ENCODE measurements at regions not wholly inside any gene's neighbourhood (a gene's known extent, or its start where the extent isn't known, plus 50 kb on each side); places are given as distances from the start of the nearest gene placed in this dataset.
A peak's percentile ranks its signal among the peaks of the same experiment; 100 is the strongest.
"Not testable (repeated sequence)": the region's sequence is repeated elsewhere in the genome, so short reads cannot be mapped to it uniquely, and the experiment has no call there.

GRCh38 chr13:18895411-18895810 is 286.2 kb downstream of the TUBA3C start:
- 80 to 86% (median 86%) methylated on average over 9 to 13 of the region's 13 CpGs for WGBS, 3 donors
- H3K9me3 ChIP-seq (ENCODE audit: control insufficient read depth in 2 of 2, insufficient read depth in 1 of 2, low read depth in 1 of 2, low read length in 1 of 2): peaks cover 0 to 26% of the 10 kb centered on the region in 2 donors
- FAIRE-seq: not testable (repeated sequence)

GRCh38 chr13:18891242-18891641 is 290.4 kb downstream of the TUBA3C start:
- not testable (repeated sequence) for H3K4me3 ChIP-seq (ENCODE audit: low read depth in 1 of 3, low read length in 3 of 3); H3K36me3 ChIP-seq (ENCODE audit: control insufficient read depth in 3 of 3, insufficient read depth in 2 of 3, low read depth in 1 of 3, low read length in 3 of 3); FAIRE-seq; H3K27me3 ChIP-seq (ENCODE audit: control insufficient read depth in 3 of 3, insufficient read depth in 3 of 3, low read length in 3 of 3); H3K27ac ChIP-seq (ENCODE audit: low read depth in 1 of 3, low read length in 2 of 3); H3K4me1 ChIP-seq (ENCODE audit: control insufficient read depth in 3 of 3, insufficient read depth in 2 of 3, low read depth in 1 of 3, low read length in 2 of 3); DNase-seq
- 10 to 29% (median 22%) methylated on average over 1 of the region's 1 CpG for WGBS, 3 donors
- peaks cover 0 to 25% of the 10 kb centered on the region in 2 donors for H3K9me3 ChIP-seq (ENCODE audit: control insufficient read depth in 2 of 2, insufficient read depth in 1 of 2, low read depth in 1 of 2, low read length in 1 of 2)

More at GRCh38 chr13:18895411-18895810, 286.2 kb downstream of the TUBA3C start:
- not testable (repeated sequence) for H3K27me3 ChIP-seq (ENCODE audit: control insufficient read depth in 3 of 3, insufficient read depth in 3 of 3, low read length in 3 of 3); H3K4me1 ChIP-seq (ENCODE audit: control insufficient read depth in 3 of 3, insufficient read depth in 2 of 3, low read depth in 1 of 3, low read length in 2 of 3); DNase-seq; H3K36me3 ChIP-seq (ENCODE audit: control insufficient read depth in 3 of 3, insufficient read depth in 2 of 3, low read depth in 1 of 3, low read length in 3 of 3); H3K4me3 ChIP-seq (ENCODE audit: low read depth in 1 of 3, low read length in 3 of 3); H3K27ac ChIP-seq (ENCODE audit: low read depth in 1 of 3, low read length in 2 of 3)

DNA sequence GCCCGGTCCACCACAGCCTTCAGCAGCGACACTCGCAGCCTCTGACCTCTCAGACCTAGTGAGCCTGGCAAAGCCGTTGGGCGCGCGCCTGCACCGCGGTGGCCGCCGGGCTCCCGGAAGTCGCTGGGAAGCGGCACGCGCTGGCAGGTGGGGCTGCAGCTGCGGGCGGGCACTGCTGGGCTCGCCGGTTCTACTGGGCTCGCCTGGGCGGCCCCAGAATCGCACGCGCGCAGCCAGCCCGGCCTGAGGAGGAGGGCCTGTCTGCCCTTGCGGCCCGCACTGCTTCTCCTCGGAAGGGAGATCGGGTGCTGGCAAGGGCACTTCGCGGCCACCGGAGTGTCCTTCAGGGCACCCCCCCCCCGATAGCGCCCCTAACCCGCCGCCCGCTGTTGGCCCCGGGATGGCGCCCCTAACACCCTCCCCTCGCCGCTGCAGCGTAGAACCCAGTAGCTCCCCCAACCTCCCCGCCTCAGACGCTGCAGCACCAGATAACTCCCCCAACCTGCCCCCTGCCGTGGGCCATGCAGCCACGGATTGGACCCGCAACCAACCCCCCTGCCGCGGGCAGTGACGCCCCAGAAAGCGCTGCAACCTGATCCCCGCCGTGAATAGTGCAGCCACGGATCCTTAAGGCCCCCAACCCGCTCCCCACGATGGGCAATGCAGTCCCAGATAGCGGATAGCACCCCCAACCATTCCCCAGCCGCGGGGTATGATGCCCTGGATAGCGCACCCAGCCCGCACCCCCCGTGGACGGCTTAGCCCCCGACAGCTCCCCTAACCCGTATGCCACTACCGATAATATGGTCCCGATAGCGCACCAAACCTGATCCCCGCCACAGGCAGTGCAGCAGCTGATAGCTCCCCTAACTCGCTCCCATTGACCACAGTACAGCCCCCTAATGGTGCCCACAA is 306.5 kb downstream of the TUBA3C start:
- H3K36me3 ChIP-seq (ENCODE audit: control insufficient read depth in 3 of 3, insufficient read depth in 2 of 3, low read depth in 1 of 3, low read length in 3 of 3); H3K27ac ChIP-seq (ENCODE audit: low read depth in 1 of 3, low read length in 2 of 3); H3K4me1 ChIP-seq (ENCODE audit: control insufficient read depth in 3 of 3, insufficient read depth in 2 of 3, low read depth in 1 of 3, low read length in 2 of 3); H3K9me3 ChIP-seq (ENCODE audit: control insufficient read depth in 2 of 2, insufficient read depth in 1 of 2, low read depth in 1 of 2, low read length in 1 of 2); H3K27me3 ChIP-seq (ENCODE audit: control insufficient read depth in 3 of 3, insufficient read depth in 3 of 3, low read length in 3 of 3); FAIRE-seq; DNase-seq: not testable (repeated sequence)
- 47 to 70% (median 53%) methylated on average over 47 to 72 of the region's 72 CpGs for WGBS, 3 donors
- H3K4me3 ChIP-seq (ENCODE audit: low read depth in 1 of 3, low read length in 3 of 3): peak overlapping the region in 1 of 3 donors; percentile 11

DNA sequence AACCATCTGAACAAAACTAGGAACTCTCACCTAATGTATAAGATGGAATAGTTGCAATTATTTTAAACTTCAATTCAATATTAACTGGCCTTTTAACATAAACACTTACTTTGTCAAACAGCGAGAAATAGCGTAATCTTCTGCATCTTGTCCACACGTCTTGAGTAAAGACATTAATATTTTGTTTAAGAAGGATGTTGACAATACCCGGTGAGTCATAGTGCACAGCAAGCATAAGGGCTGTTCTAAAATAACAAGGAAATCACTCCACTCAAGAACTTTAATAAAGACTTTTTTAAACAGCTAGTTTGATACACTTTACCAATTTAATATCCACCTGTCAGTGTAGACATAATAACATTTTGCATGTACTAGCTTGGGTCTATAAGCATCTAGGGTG is 311.1 kb downstream of the TUBA3C start:
- H3K27ac ChIP-seq (ENCODE audit: low read depth in 1 of 3, low read length in 2 of 3); H3K4me3 ChIP-seq (ENCODE audit: low read depth in 1 of 3, low read length in 3 of 3); H3K9me3 ChIP-seq (ENCODE audit: control insufficient read depth in 2 of 2, insufficient read depth in 1 of 2, low read depth in 1 of 2, low read length in 1 of 2); H3K4me1 ChIP-seq (ENCODE audit: control insufficient read depth in 3 of 3, insufficient read depth in 2 of 3, low read depth in 1 of 3, low read length in 2 of 3); DNase-seq; FAIRE-seq; H3K36me3 ChIP-seq (ENCODE audit: control insufficient read depth in 3 of 3, insufficient read depth in 2 of 3, low read depth in 1 of 3, low read length in 3 of 3); H3K27me3 ChIP-seq (ENCODE audit: control insufficient read depth in 3 of 3, insufficient read depth in 3 of 3, low read length in 3 of 3): not testable (repeated sequence)
- 71 to 87% (median 84%) methylated on average over 4 of the region's 4 CpGs for WGBS, 3 donors

GRCh38 chr13:18869365-18869764 is 312.3 kb downstream of the TUBA3C start:
- WGBS, 3 donors: 74 to 85% (median 83%) methylated on average over 2 of the region's 2 CpGs
- DNase-seq; H3K4me1 ChIP-seq (ENCODE audit: control insufficient read depth in 3 of 3, insufficient read depth in 2 of 3, low read depth in 1 of 3, low read length in 2 of 3); H3K4me3 ChIP-seq (ENCODE audit: low read depth in 1 of 3, low read length in 3 of 3); H3K27me3 ChIP-seq (ENCODE audit: control insufficient read depth in 3 of 3, insufficient read depth in 3 of 3, low read length in 3 of 3); H3K36me3 ChIP-seq (ENCODE audit: control insufficient read depth in 3 of 3, insufficient read depth in 2 of 3, low read depth in 1 of 3, low read length in 3 of 3); FAIRE-seq; H3K9me3 ChIP-seq (ENCODE audit: control insufficient read depth in 2 of 2, insufficient read depth in 1 of 2, low read depth in 1 of 2, low read length in 1 of 2); H3K27ac ChIP-seq (ENCODE audit: low read depth in 1 of 3, low read length in 2 of 3): not testable (repeated sequence)

DNA sequence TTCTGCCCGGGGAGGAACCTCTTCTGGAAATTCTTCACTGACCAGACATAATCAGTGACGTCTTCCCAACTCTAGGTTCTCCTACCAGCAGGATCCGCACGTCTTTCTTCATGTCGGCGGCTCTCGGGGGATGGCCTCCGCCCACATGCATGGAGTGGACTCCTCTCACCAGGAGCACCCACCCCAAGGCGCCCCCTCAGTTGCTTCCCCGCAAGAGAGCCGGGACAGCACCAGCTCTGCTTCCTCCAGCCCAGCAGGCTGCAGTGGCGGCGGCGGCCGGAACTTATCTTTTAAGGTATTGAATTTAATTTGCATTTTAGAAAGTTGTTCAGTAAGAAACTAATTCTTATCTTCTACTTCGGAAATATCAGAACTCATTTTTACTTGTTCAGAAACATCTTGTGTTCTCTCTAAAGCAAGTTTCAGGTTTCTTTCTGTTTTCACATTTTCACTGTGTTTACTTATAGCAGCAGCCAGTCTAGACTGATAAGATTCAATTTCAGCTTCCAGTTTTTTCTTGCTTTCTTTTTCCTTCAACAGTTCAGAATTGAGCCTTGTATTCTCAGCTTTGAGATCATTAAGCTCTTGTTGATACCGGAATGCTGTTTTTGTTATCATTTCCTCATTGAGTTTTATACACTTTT is 343.5 kb downstream of the TUBA3C start:
- not testable (repeated sequence) for H3K36me3 ChIP-seq (ENCODE audit: control insufficient read depth in 3 of 3, insufficient read depth in 2 of 3, low read depth in 1 of 3, low read length in 3 of 3); H3K27me3 ChIP-seq (ENCODE audit: control insufficient read depth in 3 of 3, insufficient read depth in 3 of 3, low read length in 3 of 3); H3K4me3 ChIP-seq (ENCODE audit: low read depth in 1 of 3, low read length in 3 of 3); DNase-seq; H3K27ac ChIP-seq (ENCODE audit: low read depth in 1 of 3, low read length in 2 of 3); H3K4me1 ChIP-seq (ENCODE audit: control insufficient read depth in 3 of 3, insufficient read depth in 2 of 3, low read depth in 1 of 3, low read length in 2 of 3); H3K9me3 ChIP-seq (ENCODE audit: control insufficient read depth in 2 of 2, insufficient read depth in 1 of 2, low read depth in 1 of 2, low read length in 1 of 2)
- peak; percentile 89 for FAIRE-seq
- WGBS, 3 donors: 83 to 91% (median 87%) methylated on average over 16 to 17 of the region's 17 CpGs

GRCh38 chr13:18837179-18837745 is 344.4 kb downstream of the TUBA3C start:
- H3K4me3 ChIP-seq (ENCODE audit: low read depth in 1 of 3, low read length in 3 of 3); H3K27me3 ChIP-seq (ENCODE audit: control insufficient read depth in 3 of 3, insufficient read depth in 3 of 3, low read length in 3 of 3); H3K9me3 ChIP-seq (ENCODE audit: control insufficient read depth in 2 of 2, insufficient read depth in 1 of 2, low read depth in 1 of 2, low read length in 1 of 2); FAIRE-seq; H3K4me1 ChIP-seq (ENCODE audit: control insufficient read depth in 3 of 3, insufficient read depth in 2 of 3, low read depth in 1 of 3, low read length in 2 of 3); H3K36me3 ChIP-seq (ENCODE audit: control insufficient read depth in 3 of 3, insufficient read depth in 2 of 3, low read depth in 1 of 3, low read length in 3 of 3); DNase-seq; H3K27ac ChIP-seq (ENCODE audit: low read depth in 1 of 3, low read length in 2 of 3): not testable (repeated sequence)
- WGBS, 3 donors: 83 to 93% (median 92%) methylated on average over 25 to 26 of the region's 26 CpGs

GRCh38 chr13:18836371-18837178 is 345.0 kb downstream of the TUBA3C start:
- H3K27me3 ChIP-seq (ENCODE audit: control insufficient read depth in 3 of 3, insufficient read depth in 3 of 3, low read length in 3 of 3); FAIRE-seq; H3K9me3 ChIP-seq (ENCODE audit: control insufficient read depth in 2 of 2, insufficient read depth in 1 of 2, low read depth in 1 of 2, low read length in 1 of 2); H3K4me3 ChIP-seq (ENCODE audit: low read depth in 1 of 3, low read length in 3 of 3); H3K36me3 ChIP-seq (ENCODE audit: control insufficient read depth in 3 of 3, insufficient read depth in 2 of 3, low read depth in 1 of 3, low read length in 3 of 3); DNase-seq; H3K27ac ChIP-seq (ENCODE audit: low read depth in 1 of 3, low read length in 2 of 3); H3K4me1 ChIP-seq (ENCODE audit: control insufficient read depth in 3 of 3, insufficient read depth in 2 of 3, low read depth in 1 of 3, low read length in 2 of 3): not testable (repeated sequence)
- WGBS, 3 donors: 92 to 95% (median 94%) methylated on average over 30 to 45 of the region's 45 CpGs

Data from small intestine (tissue), 7 donors.